RPMI8226 (cell line): ENCODE measurements at regions not wholly inside any gene's neighbourhood (a gene's known extent, or its start where the extent isn't known, plus 50 kb on each side); places are given as distances from the start of the nearest gene placed in this dataset.

ENCODE experiments used
- DNase-seq: peaks from one replicate; pipeline ENCODE4 v3.0.0-alpha.2; 2015

GRCh38 chr2:58917596-58917995 is 676.5 kb upstream of the FANCL start:
- DNase-seq = no peak

- DNase-seq = no peak
Measured at GRCh38 chr2:58916063-58916462, 674.9 kb upstream of the FANCL start.

GRCh38 chr2:58914733-58915505 is 673.8 kb upstream of the FANCL start:
- no peak for DNase-seq

- no peak for DNase-seq
Measured at GRCh38 chr2:58913082-58913726, 672.1 kb upstream of the FANCL start.

- DNase-seq = no peak
Measured at GRCh38 chr2:58911877-58912276, 670.8 kb upstream of the FANCL start.

GRCh38 chr2:58908501-58909154 is 667.5 kb upstream of the FANCL start:
- DNase-seq = no peak

GRCh38 chr2:58907644-58908043 is 666.5 kb upstream of the FANCL start:
- no peak for DNase-seq

- DNase-seq = no peak
Measured at GRCh38 chr2:58906081-58906645, 665.0 kb upstream of the FANCL start.

GRCh38 chr2:58904095-58904494 is 663.0 kb upstream of the FANCL start:
- DNase-seq = no peak

GRCh38 chr2:58903427-58903826 is 662.3 kb upstream of the FANCL start:
- DNase-seq = no peak

- DNase-seq = no peak
Measured at GRCh38 chr2:58900246-58901027, 659.3 kb upstream of the FANCL start.

GRCh38 chr2:58899692-58900091 is 658.6 kb upstream of the FANCL start:
- no peak for DNase-seq

- no peak for DNase-seq
Measured at GRCh38 chr2:58896638-58897037, 655.5 kb upstream of the FANCL start.

GRCh38 chr2:58895857-58896256 is 654.7 kb upstream of the FANCL start:
- no peak for DNase-seq

GRCh38 chr2:58893656-58894351 is 652.7 kb upstream of the FANCL start:
- no peak for DNase-seq

GRCh38 chr2:58891828-58892377 is 650.8 kb upstream of the FANCL start:
- no peak for DNase-seq

- no peak for DNase-seq
Measured at GRCh38 chr2:58890865-58891525, 649.9 kb upstream of the FANCL start.

GRCh38 chr2:58886009-58886408 is 644.9 kb upstream of the FANCL start:
- no peak for DNase-seq

GRCh38 chr2:58879834-58880233 is 638.7 kb upstream of the FANCL start:
- DNase-seq = no peak

GRCh38 chr2:58878778-58879177 is 637.7 kb upstream of the FANCL start:
- no peak for DNase-seq

GRCh38 chr2:58876126-58876525 is 635.0 kb upstream of the FANCL start:
- no peak for DNase-seq
